Activated T-cell treated with anti-CD3 and anti-CD28 coated beads, Interleukin-2, amount 50 U/mL, for 4 hours (primary cell): ENCODE measurements at regions not wholly inside any gene's neighbourhood (a gene's known extent, or its start where the extent isn't known, plus 50 kb on each side); places are given as distances from the start of the nearest gene placed in this dataset.

ENCODE experiments used
- ATAC-seq, 2 donors: fragments of 200-7000 bp; cut with Tn5 transposase; one replicate each; pipeline ENCODE4 v1.10.0; 2021
- DNase-seq: peaks from one replicate; pipeline ENCODE4 v3.0.0-alpha.2; 2020
- H3K27me3 Mint-ChIP-seq: one replicate; pipeline ENCODE4 v1.8.0; 2021; ENCODE audit warnings: low read depth, mixed read lengths
- H3K36me3 Mint-ChIP-seq: one replicate; pipeline ENCODE4 v1.8.0; 2022; ENCODE audit warnings: mixed read lengths; ENCODE audit not compliant: insufficient read depth
- H3K4me1 Mint-ChIP-seq: one replicate; pipeline ENCODE4 v1.8.0; 2021; ENCODE audit warnings: low read depth, mixed read lengths
- H3K4me3 Mint-ChIP-seq: one replicate; pipeline ENCODE4 v1.8.0; 2021; ENCODE audit warnings: mild to moderate bottlenecking, moderate library complexity, mixed read lengths
- H3K9me3 Mint-ChIP-seq: one replicate; pipeline ENCODE4 v1.8.0; 2021; ENCODE audit warnings: mixed read lengths

- Mint-ChIP-seq H3K9me3 (no peaks in the 10 kb centered on the region), H3K4me1 (peaks cover 72% of the 10 kb centered on the region), H3K4me3 (no peak overlapping the region), H3K36me3 (no peaks in the 10 kb centered on the region), H3K27me3 (no peaks in the 10 kb centered on the region)
- DNase-seq (peak; percentile 76), ATAC-seq (peak; percentile 61 to 87)
Measured at GRCh38 chr17:77425791-77426641, 285.2 kb downstream of the SEC14L1 start.

- DNase-seq, result no peak
- no peaks in the 10 kb centered on the region for H3K36me3 Mint-ChIP-seq
- peaks cover 69% of the 10 kb centered on the region for H3K4me1 Mint-ChIP-seq
- ATAC-seq, result peak; percentile 12 to 59
- no peaks in the 10 kb centered on the region for H3K9me3 Mint-ChIP-seq
- H3K4me3 Mint-ChIP-seq, result no peak overlapping the region
- no peaks in the 10 kb centered on the region for H3K27me3 Mint-ChIP-seq
Measured at GRCh38 chr17:77426676-77427386, 286.1 kb downstream of the SEC14L1 start.

GRCh38 chr17:77427391-77427991 lies 286.7 kb downstream of the SEC14L1 start:
- Mint-ChIP-seq H3K27me3 (no peaks in the 10 kb centered on the region), H3K4me1 (peaks cover 72% of the 10 kb centered on the region), H3K4me3 (no peak overlapping the region), H3K9me3 (no peaks in the 10 kb centered on the region), H3K36me3 (no peaks in the 10 kb centered on the region)
- DNase-seq, result no peak
- ATAC-seq, result no peak

- Mint-ChIP-seq H3K9me3 (no peaks in the 10 kb centered on the region), H3K4me1 (peaks cover 76% of the 10 kb centered on the region), H3K27me3 (no peaks in the 10 kb centered on the region), H3K36me3 (no peaks in the 10 kb centered on the region), H3K4me3 (no peak overlapping the region)
- DNase-seq (no peak), ATAC-seq (no peak)
Measured at GRCh38 chr17:77428020-77428748, 287.4 kb downstream of the SEC14L1 start.

- ATAC-seq, result no peak
- Mint-ChIP-seq H3K27me3 (no peaks in the 10 kb centered on the region), H3K4me1 (peaks cover 77% of the 10 kb centered on the region), H3K36me3 (no peaks in the 10 kb centered on the region), H3K4me3 (no peak overlapping the region), H3K9me3 (no peaks in the 10 kb centered on the region)
- no peak for DNase-seq
Measured at GRCh38 chr17:77428749-77429368, 288.1 kb downstream of the SEC14L1 start.

GRCh38 chr17:77429369-77429968 lies 288.7 kb downstream of the SEC14L1 start:
- H3K4me3 Mint-ChIP-seq, result no peak overlapping the region
- ATAC-seq (no peak), DNase-seq (no peak)
- H3K4me1 Mint-ChIP-seq, result peaks cover 80% of the 10 kb centered on the region
- no peaks in the 10 kb centered on the region for H3K27me3 Mint-ChIP-seq
- H3K36me3 Mint-ChIP-seq, result no peaks in the 10 kb centered on the region
- no peaks in the 10 kb centered on the region for H3K9me3 Mint-ChIP-seq

GRCh38 chr17:77429969-77430752 lies 289.4 kb downstream of the SEC14L1 start:
- H3K27me3 Mint-ChIP-seq, result no peaks in the 10 kb centered on the region
- DNase-seq (peak; percentile 88), ATAC-seq (peak; percentile 38 to 45)
- no peaks in the 10 kb centered on the region for H3K36me3 Mint-ChIP-seq
- no peaks in the 10 kb centered on the region for H3K9me3 Mint-ChIP-seq
- H3K4me3 Mint-ChIP-seq, result no peak overlapping the region
- peaks cover 84% of the 10 kb centered on the region for H3K4me1 Mint-ChIP-seq

- no peak for ATAC-seq
- H3K4me1 Mint-ChIP-seq, result peaks cover 85% of the 10 kb centered on the region
- no peak for DNase-seq
- H3K36me3 Mint-ChIP-seq, result no peaks in the 10 kb centered on the region
- H3K4me3 Mint-ChIP-seq, result peak overlapping the region; percentile 79
- no peaks in the 10 kb centered on the region for H3K27me3 Mint-ChIP-seq
- H3K9me3 Mint-ChIP-seq, result no peaks in the 10 kb centered on the region
Measured at GRCh38 chr17:77432034-77432661, 291.4 kb downstream of the SEC14L1 start.

GRCh38 chr17:77432742-77433141 lies 292.0 kb downstream of the SEC14L1 start:
- Mint-ChIP-seq H3K4me3 (peak overlapping the region; percentile 79), H3K9me3 (no peaks in the 10 kb centered on the region), H3K36me3 (no peaks in the 10 kb centered on the region), H3K4me1 (peaks cover 86% of the 10 kb centered on the region), H3K27me3 (no peaks in the 10 kb centered on the region)
- ATAC-seq (no peak), DNase-seq (no peak)

- peak; percentile 62 to 68 for ATAC-seq
- Mint-ChIP-seq H3K36me3 (no peaks in the 10 kb centered on the region), H3K4me3 (peak overlapping the region; percentile 79), H3K27me3 (no peaks in the 10 kb centered on the region), H3K9me3 (no peaks in the 10 kb centered on the region), H3K4me1 (peaks cover 87% of the 10 kb centered on the region)
- peak; percentile 33 for DNase-seq
Measured at GRCh38 chr17:77433385-77434135, 292.8 kb downstream of the SEC14L1 start.

- Mint-ChIP-seq H3K27me3 (no peaks in the 10 kb centered on the region), H3K9me3 (no peaks in the 10 kb centered on the region), H3K36me3 (no peaks in the 10 kb centered on the region), H3K4me1 (peaks cover 87% of the 10 kb centered on the region), H3K4me3 (peak overlapping the region; percentile 79)
- ATAC-seq, result peak; percentile 3 to 5
- no peak for DNase-seq
Measured at GRCh38 chr17:77434136-77435114, 293.7 kb downstream of the SEC14L1 start.
